HG03095 (cell line): ENCODE measurements at regions not wholly inside any gene's neighbourhood (a gene's known extent, or its start where the extent isn't known, plus 50 kb on each side); places are given as distances from the start of the nearest gene placed in this dataset.
"Not testable (repeated sequence)": the region's sequence is repeated elsewhere in the genome, so short reads cannot be mapped to it uniquely, and the experiment has no call there.

ENCODE experiments used
- ATAC-seq: cut with Tn5 transposase; IDR thresholded peaks from one replicate; pipeline ENCODE4 v1.9.1; 2021; ENCODE audit warnings: moderate library complexity; ENCODE audit not compliant: unreplicated experiment

DNA sequence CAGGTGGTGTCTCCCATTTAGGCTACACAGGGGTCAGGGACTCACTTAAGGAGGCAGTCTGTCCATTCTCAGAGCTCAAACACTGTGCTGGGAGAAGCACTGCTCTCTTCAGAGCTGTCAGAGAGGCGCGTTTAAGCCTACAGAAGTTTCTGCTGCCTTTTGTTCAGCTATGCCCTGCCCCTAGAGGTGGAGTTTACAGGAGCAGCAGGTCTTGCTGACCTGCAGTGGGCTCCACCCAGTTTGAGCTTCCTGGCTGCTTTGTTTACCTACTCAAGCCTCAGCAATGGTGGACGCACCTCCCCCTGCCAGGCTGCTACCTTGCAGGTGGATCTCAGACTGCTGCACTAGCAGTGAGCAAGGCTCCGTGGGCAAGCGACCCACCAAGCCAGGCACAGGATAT, 260.1 kb downstream of the MEF2C start:
- not testable (repeated sequence) for ATAC-seq

DNA sequence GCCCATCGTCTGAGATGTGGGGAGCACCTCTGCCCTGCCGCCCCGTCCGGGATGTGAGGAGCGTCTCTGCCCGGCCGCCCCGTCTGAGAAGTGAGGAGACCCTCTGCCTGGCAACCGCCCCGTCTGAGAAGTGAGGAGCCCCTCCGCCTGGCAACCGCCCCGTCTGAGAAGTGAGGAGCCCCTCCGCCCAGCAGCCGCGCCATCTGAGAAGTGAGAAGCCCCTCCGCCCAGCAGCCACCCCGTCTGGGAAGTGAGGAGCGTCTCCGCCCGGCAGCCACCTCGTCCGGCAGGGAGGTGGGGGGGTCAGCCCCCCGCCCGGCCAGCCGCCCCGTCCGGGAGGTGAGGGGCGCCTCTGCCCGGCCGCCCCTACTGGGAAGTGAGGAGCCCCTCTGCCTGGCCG, 267.2 kb downstream of the MEF2C start:
- ATAC-seq = not testable (repeated sequence)

DNA sequence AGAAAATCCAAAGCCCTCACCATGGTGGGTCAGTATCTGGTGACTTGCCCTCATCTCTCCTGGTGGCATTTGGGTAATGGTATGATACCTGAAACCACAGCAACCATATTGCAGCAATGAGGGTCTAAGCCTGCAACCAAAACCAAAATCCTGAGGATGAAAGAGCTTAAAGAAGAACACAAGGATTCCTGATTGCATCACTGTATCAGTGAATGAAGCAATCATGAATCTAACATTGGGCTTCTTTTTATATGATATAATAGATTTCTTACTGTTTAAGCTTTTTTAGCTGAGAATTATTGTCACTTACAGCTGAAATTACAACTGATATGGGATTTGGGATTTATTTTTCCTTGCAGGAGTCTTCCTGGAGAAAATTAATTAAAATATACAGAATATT, 269.9 kb downstream of the MEF2C start:
- ATAC-seq = no peak

DNA sequence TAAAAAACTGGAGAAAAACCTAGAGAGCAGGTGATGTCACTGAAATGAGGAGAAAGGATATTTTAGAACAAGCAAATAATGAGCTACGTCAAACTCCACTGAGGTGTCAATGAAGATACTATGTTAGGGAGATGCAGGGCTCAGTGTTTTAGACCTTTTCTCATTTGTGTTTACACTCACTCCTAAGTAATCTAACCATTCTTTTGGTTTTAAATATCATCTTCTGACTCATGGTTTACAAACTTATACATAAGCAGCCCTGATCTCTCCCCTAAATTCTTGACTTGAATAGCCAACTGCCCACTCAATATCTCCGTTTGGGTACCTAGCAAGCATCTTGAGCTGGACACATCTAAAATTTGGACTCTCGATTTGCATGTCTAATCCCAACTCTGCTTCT, 272.4 kb downstream of the MEF2C start:
- no peak for ATAC-seq

DNA sequence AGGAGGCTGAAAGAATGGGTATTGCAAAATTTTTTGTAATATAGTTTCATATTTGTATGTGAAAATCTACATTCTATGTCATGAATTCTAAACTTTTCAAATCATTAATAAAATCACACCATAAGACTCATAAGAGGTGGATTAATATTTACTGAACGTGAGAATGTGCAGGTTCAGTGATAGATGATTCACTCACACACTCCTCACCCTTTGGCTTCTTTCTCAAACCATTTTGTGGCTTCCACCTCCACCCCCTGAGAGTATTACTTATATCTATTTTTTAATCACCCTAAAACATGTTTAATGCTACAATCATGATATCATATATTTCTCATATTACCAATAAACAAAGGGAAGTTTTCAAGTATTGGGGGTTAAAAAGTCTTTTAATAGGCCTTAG, 275.5 kb downstream of the MEF2C start:
- ATAC-seq = no peak

DNA sequence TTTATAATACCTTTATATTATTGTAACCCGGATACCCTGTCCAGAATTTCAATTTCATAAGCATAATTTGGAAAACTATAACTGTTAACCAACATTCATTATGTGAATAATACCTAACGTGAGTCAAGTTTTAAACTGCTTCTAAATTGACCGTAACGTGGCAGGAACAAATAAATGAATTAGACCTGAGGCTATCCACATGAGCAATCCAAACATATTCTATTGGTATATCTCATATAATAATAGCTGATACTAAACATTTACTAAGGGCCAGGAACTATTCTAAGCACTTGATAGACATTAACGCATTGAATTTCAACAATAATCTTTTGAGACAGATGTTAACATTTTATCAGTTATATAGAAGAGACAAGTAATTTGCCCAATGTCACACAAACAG, 276.4 kb downstream of the MEF2C start:
- ATAC-seq = no peak

DNA sequence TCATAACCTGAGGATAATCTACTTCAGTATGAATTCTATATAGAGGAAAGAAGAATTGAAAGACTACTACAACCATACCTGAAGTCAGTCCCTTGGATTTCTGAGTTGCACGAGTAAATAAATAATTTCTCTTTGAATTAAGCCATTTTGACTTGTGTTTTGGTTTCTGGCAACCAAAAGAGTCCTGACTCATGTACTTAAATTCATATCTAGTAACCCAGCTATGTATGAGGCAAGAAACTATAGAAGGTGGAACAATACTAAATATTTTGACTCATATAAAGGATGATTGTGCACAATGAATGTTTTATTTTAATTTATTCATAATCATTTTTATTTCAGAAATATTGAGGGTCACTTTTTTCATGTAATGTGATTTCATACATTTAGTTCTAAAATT, 276.8 kb downstream of the MEF2C start:
- ATAC-seq = no peak

DNA sequence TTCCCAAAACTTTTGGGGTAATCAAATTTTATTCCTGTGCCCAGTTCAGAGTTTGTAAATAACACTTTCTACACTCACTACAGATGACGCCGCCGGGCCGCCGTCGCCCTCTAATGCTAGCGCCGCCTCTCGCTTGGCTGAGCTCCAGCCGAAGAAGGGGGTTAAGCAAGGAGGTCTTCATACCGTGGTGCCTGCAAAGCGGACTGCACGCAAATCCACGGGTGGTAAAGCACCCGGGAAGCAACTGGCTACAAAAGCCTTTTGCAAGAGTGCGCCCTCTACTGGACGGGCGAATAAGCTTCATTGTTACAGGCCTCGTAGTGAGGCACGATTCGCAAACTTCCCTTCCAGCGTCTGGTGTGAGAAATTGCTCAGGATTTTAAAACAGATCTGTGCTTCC, 280.4 kb downstream of the MEF2C start:
- ATAC-seq = no peak

DNA sequence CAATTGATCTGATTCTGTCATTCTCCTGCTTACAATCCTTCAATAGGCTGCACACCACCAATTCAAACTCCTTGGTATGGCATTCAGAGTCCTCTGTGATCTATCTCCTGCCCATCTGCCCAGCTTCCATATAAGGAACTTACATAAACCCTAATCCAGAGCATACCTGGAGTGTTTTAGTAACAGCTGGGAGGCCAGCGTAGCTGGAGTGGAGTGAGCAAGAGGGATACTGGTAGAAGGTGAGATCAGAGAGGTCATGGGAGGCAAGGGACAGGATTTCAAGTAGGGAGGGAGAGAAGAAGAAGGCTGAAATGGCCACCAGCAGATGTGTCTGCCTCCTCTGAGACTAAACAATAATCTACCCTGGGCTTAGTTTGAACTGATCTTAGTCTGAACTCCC, 288.5 kb downstream of the MEF2C start:
- ATAC-seq = no peak

DNA sequence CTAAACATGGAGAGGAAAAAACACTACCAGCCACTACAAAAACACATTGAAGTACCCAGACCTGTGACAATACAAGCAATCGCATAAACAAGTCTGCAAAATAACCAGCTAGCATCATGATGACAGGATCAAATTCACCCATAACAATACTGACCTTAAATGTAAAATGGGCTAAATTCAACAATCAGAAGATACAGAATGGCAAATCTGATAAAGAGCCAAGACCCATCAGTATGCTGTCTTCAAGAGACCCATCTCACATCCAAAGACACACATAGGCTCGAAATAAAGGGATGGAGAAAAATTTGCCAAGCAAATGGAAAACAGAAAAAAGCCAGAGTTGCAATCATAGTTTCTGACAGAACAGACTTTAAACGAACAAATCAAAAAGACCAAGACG, 294.4 kb downstream of the MEF2C start:
- no peak for ATAC-seq

DNA sequence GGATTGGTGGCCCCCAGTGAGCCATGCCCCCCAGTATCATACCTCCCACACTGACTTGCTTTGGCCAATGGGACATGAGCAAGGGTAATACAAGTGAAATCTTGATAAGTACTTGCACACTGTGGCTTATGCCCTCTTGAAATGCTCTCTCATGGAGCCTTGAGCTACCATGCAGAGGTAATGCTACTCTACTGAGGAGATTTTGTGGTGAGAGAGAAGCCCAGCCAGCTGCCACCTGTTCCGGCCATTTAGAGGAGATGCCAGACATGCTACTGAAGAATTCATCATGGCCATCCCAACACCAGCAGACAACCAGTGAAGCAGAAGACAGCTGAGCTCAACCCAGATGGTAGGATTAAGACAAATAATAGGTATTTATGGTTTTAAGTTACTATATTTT, 299.5 kb downstream of the MEF2C start:
- no peak for ATAC-seq

DNA sequence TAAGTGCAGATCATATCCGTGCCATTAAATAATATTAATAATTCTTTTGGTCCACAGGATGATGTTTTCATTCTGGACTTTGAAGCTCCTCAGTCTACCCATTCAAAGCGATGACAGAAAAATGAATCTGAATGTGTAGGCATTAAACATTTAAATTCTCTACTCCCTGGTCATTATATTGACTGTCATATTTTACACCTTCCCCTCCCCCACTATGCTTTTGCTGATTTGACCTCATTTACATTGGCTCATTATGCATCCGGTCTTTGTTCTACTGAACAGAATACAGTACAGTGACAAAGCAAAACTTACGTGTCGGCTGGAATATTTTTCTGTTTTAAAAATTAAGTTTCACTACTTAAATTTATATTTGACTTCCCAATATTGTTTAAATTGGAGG, 289.7 kb upstream of the TMEM161B start:
- no peak for ATAC-seq

DNA sequence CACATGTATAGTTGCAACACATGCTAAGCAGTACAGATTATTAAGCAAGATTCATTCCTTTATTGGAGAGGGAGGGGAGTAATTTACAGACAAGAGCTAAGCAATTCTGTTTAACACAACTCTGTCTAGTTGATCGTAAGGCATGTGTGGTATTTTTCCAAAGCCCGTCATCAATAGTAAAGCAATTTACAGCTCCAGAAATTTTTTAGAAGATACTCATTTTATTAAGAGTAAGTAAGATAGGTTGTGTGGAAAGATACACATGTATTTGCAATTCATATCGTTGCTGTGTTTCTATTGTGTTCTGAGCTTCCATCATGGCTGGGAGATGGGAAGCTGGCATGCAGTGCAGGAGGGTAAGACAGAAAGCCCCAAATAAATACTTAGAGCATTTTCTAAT, 289.2 kb upstream of the TMEM161B start:
- no peak for ATAC-seq

DNA sequence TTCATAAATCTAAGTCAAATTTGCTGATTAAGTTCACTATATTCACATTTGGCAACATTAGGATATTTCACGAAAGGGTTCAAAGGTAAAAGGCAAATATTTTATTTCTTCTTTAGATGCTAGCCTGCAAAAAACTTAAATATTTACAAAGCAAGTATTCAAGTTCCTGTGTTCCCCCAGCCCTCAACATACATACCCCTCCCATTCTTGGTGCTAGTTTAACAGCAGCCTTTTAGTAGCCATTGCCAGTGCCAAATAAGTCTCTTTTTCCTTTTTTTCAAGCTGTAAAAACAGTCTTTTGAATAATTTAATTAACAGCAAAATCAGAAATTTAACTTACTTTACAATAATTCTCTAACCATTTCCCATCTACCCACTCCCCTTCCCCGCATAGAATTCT, 288.5 kb upstream of the TMEM161B start:
- ATAC-seq = no peak

DNA sequence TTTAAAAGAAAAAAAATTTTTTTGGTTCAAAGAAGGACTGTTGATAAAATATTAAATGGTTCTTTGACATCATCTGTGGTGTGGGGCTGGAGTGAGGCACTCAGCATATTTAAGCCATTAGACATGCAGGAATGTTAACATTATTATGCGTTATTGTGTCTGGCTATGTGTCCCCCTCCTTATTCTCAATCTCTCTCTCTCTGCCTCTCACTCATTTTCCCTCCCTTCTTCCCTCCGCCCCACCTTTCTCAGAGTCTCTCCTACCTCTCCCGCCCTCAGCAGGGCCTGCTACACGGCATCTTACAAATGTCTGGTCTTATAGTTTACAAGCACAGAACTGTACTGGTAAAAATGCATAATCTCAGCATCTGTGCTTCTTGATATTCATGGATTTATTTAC, 287.8 kb upstream of the TMEM161B start:
- no peak for ATAC-seq

DNA sequence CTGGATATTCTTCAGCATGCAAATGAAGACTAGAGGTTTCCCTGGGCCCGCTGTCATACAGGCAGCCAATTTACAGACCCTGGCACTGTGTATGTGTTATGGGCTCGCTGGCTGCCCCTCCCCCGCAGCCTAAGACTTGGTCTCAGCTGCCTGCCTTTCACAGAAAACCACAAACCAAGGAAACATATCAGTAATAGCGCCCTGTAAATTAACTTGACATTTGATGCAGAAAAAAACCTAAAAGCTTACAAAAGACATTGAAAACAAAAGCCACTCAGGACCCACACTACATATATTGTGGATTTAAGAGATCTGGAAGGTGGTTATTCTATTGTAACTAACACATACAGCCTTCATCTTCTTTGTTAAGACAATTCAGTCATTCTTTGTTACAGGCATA, 287.0 kb upstream of the TMEM161B start:
- ATAC-seq = no peak

DNA sequence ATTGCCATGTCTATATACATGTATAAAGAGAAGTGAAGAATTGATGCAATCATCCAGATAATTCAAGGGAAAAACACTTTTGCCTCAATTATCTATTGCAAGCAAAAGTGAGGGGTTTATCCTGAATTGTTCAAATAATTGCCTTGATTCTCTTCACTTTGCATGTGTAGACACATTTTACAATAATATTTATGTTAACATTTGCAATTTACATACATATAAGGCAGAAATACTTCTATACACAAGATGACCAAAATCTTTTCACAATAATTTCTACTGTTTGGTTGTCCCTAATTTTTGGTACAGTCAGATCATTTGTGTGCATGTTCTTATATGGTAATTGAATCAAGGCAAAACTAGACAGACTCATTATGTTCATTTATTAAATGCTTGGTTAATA, 285.3 kb upstream of the TMEM161B start:
- no peak for ATAC-seq

DNA sequence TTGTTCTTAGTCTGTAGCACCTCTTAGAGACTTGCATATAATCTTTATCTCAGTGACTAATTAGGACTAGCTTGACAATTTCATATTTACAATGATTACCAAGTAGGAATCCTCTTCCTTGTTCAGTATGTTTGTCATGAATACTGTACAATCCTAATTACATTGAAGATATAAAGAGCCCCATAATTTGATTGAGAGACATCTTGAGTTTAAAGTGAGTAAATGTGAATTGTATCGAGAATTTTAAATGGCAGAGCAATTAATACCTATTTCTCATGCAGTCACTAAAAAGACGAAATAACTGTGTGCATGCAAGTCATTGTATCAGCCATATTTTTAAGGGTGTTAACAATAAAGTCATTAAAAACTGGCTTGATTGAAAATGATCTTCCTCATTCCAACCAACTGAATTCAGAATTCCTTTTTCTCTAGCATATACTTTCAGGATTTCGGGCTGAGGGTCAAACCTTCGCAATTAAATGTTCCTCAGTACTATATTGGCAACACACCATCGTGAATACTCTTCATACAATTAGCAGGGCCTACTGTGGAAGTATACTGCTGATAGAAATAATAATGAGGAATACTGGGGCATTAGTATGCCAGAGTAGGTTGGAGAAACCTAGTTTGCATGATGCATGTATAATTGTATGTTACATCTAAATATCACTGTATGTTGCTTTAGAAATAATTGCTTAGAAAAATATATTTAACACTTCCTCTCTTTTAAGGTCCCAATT, 284.7 kb upstream of the TMEM161B start:
- no peak for ATAC-seq

DNA sequence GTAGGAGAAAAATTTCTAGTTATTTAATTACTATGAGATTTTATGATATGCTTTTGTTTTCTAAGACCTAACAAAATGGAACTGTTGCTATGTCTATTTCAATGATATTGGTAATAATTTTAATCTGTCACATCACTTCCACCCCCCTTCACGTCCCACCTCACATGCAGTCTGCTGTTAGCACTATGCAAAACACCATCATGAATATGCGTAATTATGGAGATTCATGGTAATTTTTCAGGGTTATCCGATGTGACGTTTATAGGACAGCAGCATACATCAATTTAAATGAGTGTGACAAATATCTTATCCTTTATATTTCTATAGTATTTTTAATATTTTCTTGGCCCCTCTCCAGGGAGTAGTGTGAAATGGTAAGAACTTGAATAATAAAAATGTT, 283.8 kb upstream of the TMEM161B start:
- no peak for ATAC-seq

DNA sequence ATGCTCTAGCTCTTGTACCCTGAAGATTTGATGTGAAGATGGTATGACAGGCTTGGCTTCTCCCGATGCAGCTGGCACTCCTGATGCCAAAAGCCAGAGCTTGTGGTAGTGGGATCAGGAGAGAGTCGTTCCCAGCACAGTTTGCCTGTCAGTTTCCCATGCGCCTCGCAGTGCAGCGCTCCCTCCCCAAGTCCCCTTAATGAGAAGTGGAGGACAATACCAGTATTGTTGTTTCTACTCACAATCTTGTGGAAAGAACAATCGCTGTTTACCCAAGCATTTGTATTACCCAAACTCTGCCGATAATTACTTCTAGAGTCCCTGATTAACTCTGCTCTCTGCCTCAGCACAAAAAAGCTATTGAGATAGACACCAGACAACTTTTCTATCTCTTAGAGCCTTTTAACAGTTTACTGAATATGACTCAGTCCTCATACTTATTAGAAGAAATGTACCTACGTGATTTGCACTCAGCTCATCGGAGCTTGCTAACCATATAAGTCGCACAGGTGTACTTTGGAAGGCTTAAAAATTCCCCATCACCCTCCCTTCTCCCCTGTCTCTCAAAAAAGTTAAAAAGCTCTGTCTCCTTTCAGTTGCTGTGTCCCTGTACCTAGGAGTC, 283.2 kb upstream of the TMEM161B start:
- ATAC-seq = no peak

DNA sequence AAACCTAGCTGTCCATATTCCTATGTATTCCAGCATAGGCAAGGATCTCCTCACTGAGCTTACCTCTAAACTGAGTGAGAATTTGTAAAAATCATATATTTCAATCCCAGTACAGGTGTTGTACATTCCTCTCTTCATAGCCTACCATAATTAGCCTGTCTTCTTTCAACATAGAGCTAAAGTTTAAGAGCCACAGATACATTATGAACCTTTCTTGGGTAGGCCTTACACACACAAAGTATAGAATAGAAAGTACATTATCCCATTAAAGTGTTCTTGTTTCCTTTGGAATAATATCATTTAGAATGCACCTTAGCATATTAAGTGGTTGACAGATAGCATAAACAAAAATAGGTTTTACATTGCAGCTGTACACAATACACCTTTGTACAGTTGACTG, 282.1 kb upstream of the TMEM161B start:
- ATAC-seq = no peak

DNA sequence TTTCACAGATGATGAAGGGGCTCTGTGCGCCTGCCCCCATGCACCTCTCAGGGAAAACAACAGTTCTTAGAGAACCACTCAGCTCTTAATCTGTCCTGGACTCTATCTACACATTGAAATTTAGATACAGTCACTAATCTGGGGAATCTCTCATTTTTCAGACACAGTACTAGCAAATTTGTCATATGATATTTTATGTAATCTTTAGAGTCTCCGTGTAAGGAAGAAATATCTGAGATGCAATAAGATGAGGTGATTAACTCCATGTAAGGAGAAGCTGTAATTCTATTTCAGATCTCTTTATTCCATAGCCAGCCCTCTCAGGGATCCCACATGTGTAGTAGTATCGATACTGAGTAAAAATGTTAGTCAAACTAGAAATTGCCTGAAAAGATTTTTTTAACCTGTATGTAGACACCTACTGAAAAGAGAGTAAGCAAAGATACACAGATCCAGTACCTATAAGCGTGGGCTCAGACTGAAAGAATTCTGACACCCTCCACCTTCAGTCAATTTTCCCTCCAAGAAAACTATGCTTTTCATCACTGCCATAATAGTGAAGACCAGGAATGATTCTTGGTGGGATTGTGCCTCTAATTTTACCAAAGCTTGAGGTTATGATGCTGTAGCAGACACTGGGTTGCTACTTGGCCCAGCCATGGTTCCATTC, 279.6 kb upstream of the TMEM161B start:
- ATAC-seq = no peak
